C4-2B (cell line): ENCODE measurements at regions not wholly inside any gene's neighbourhood (a gene's known extent, or its start where the extent isn't known, plus 50 kb on each side); places are given as distances from the start of the nearest gene placed in this dataset.

ENCODE experiments used
- CTCF ChIP-seq: fragments of 450-650 bp; conservative IDR thresholded peaks from 2 replicates; pipeline ENCODE4 v1.5.1; 2017; ENCODE audit warnings: mild to moderate bottlenecking
- ZFX ChIP-seq: fragments of 450-650 bp; IDR thresholded peaks from 2 replicates; pipeline ENCODE4 v1.6.1; 2017

GRCh38 chr15:67922106-67922675, 82.3 kb upstream of the RNU6-1 start:
- TF ChIP-seq CTCF: no peak
- no peak for TF ChIP-seq ZFX
